GM12878 (cell line): ENCODE measurements at regions not wholly inside any gene's neighbourhood (a gene's known extent, or its start where the extent isn't known, plus 50 kb on each side); places are given as distances from the start of the nearest gene placed in this dataset.

Source experiments
- EZH2 ChIP-seq: IDR thresholded peaks from 2 replicates; pipeline ENCODE4 v1.6.1; 2012; ENCODE audit warnings: low read depth, mild to moderate bottlenecking, control low read depth, inconsistent platforms, low read length, borderline replicate concordance; ENCODE audit not compliant: control insufficient read depth
- FOXK2 ChIP-seq: fragments of 450-650 bp; IDR thresholded peaks from 2 replicates; pipeline ENCODE4 v1.6.1; 2017; ENCODE audit warnings: mild to moderate bottlenecking, moderate library complexity
- JUND ChIP-seq: IDR thresholded peaks from 2 replicates; pipeline ENCODE4 v1.6.1; 2012; ENCODE audit warnings: low read depth, mild to moderate bottlenecking, low read length, improper control_type of control experiment, moderate library complexity
- MEF2B ChIP-seq: fragments of 450-650 bp; IDR thresholded peaks from 2 replicates; pipeline ENCODE4 v1.6.1; 2018; ENCODE audit warnings: mild to moderate bottlenecking, moderate library complexity; ENCODE audit not compliant: partially characterized antibody, poor library complexity, severe bottlenecking
- MYC ChIP-seq: IDR thresholded peaks from 2 replicates; pipeline ENCODE4 v1.6.1; 2011; ENCODE audit warnings: mild to moderate bottlenecking, low read length, moderate library complexity, inconsistent platforms; ENCODE audit not compliant: insufficient read depth, insufficient replicate concordance, insufficient read length, severe bottlenecking
- PKNOX1 ChIP-seq: fragments of 450-650 bp; IDR thresholded peaks from 2 replicates; pipeline ENCODE4 v1.6.1; 2016; ENCODE audit warnings: mild to moderate bottlenecking
- POLR2A ChIP-seq: IDR thresholded peaks from 2 replicates; pipeline ENCODE4 v1.6.1; 2011; ENCODE audit warnings: low read depth, mild to moderate bottlenecking, low read length
- POLR2AphosphoS5 ChIP-seq: IDR thresholded peaks from 2 replicates; pipeline ENCODE4 v1.6.1; 2011; ENCODE audit warnings: mild to moderate bottlenecking, low read length, inconsistent platforms
- RAD21 ChIP-seq: IDR thresholded peaks from 2 replicates; pipeline ENCODE4 v1.6.1; 2011; ENCODE audit warnings: mild to moderate bottlenecking, low read depth, low read length, moderate library complexity; ENCODE audit not compliant: insufficient read depth
- TAF1 ChIP-seq: IDR thresholded peaks from 2 replicates; pipeline ENCODE4 v1.6.1; 2011; ENCODE audit warnings: mild to moderate bottlenecking, low read depth, low read length, borderline replicate concordance
- ZNF207 ChIP-seq: fragments of 450-650 bp; IDR thresholded peaks from 2 replicates; pipeline ENCODE4 v1.6.1; 2014; ENCODE audit warnings: antibody characterized with exemption, mild to moderate bottlenecking, borderline replicate concordance
- ZNF274 ChIP-seq: IDR thresholded peaks from one replicate; pipeline ENCODE4 v1.8.0; 2011; ENCODE audit not compliant: insufficient read length, insufficient read depth
- TF ChIP-seq, protein P1 (sequence below): IDR thresholded peaks from 2 replicates; pipeline ENCODE4 v1.6.1; 2012; ENCODE audit warnings: improper control_type of control experiment, low read depth, low read length; ENCODE audit not compliant: insufficient replicate concordance
- TF ChIP-seq, protein P2 (sequence below), 3 experiments: IDR thresholded peaks in 2 of 3; conservative IDR thresholded peaks in 1 of 3; 2 replicates each; pipeline ENCODE4 v1.5.1; 2011; ENCODE audit warnings: low read depth in 3 of 3, low read length in 3 of 3, mild to moderate bottlenecking in 3 of 3, control low read depth in 2 of 3, moderate library complexity in 2 of 3, inconsistent platforms in 1 of 3, mixed read lengths in 1 of 3; ENCODE audit not compliant: control insufficient read depth in 2 of 3, insufficient read depth in 1 of 3; ENCODE audit errors: extremely low read depth in 1 of 3

DNA sequence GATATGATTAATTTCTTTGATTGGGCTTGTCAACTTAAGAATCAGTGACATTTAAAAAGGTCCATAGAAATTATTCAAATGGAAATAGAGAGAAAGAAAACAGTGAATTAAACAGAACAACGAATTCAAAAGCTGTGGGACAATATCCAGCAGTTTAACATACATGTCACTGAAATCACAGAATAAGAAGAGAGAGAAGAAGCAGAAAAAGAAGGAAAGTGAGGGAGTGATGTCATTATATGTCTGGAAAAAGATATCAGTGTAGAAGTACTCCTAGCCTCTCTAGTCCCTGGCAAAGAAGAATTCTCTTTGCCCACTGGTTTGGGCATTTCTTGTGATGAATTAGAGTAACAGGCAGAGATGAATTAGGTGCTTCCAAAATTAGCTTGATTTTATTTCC is 109.2 kb upstream of the ABCA1 start:
- TF ChIP-seq PKNOX1 (no peak), FOXK2 (no peak), POLR2AphosphoS5 (no peak), POLR2A (no peak), JUND (no peak), EZH2 (no peak), RAD21 (no peak), MEF2B (no peak), ZNF207 (no peak), TAF1 (no peak), ZNF274 (no peak), MYC (no peak)
- TF ChIP-seq, protein P1, sequence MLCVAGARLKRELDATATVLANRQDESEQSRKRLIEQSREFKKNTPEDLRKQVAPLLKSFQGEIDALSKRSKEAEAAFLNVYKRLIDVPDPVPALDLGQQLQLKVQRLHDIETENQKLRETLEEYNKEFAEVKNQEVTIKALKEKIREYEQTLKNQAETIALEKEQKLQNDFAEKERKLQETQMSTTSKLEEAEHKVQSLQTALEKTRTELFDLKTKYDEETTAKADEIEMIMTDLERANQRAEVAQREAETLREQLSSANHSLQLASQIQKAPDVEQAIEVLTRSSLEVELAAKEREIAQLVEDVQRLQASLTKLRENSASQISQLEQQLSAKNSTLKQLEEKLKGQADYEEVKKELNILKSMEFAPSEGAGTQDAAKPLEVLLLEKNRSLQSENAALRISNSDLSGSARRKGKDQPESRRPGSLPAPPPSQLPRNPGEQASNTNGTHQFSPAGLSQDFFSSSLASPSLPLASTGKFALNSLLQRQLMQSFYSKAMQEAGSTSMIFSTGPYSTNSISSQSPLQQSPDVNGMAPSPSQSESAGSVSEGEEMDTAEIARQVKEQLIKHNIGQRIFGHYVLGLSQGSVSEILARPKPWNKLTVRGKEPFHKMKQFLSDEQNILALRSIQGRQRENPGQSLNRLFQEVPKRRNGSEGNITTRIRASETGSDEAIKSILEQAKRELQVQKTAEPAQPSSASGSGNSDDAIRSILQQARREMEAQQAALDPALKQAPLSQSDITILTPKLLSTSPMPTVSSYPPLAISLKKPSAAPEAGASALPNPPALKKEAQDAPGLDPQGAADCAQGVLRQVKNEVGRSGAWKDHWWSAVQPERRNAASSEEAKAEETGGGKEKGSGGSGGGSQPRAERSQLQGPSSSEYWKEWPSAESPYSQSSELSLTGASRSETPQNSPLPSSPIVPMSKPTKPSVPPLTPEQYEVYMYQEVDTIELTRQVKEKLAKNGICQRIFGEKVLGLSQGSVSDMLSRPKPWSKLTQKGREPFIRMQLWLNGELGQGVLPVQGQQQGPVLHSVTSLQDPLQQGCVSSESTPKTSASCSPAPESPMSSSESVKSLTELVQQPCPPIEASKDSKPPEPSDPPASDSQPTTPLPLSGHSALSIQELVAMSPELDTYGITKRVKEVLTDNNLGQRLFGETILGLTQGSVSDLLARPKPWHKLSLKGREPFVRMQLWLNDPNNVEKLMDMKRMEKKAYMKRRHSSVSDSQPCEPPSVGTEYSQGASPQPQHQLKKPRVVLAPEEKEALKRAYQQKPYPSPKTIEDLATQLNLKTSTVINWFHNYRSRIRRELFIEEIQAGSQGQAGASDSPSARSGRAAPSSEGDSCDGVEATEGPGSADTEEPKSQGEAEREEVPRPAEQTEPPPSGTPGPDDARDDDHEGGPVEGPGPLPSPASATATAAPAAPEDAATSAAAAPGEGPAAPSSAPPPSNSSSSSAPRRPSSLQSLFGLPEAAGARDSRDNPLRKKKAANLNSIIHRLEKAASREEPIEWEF, result no peak
- TF ChIP-seq, protein P2, sequence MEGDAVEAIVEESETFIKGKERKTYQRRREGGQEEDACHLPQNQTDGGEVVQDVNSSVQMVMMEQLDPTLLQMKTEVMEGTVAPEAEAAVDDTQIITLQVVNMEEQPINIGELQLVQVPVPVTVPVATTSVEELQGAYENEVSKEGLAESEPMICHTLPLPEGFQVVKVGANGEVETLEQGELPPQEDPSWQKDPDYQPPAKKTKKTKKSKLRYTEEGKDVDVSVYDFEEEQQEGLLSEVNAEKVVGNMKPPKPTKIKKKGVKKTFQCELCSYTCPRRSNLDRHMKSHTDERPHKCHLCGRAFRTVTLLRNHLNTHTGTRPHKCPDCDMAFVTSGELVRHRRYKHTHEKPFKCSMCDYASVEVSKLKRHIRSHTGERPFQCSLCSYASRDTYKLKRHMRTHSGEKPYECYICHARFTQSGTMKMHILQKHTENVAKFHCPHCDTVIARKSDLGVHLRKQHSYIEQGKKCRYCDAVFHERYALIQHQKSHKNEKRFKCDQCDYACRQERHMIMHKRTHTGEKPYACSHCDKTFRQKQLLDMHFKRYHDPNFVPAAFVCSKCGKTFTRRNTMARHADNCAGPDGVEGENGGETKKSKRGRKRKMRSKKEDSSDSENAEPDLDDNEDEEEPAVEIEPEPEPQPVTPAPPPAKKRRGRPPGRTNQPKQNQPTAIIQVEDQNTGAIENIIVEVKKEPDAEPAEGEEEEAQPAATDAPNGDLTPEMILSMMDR (IDR thresholded peaks at IDR 0.05 in 2 of 3, conservative IDR thresholded peaks at IDR 0.05 in 1 of 3; ENCODE audit: control insufficient read depth in 2 of 3, extremely low read depth in 1 of 3, insufficient read depth in 1 of 3, low read depth in 3 of 3, low read length in 3 of 3), result no peak
